G401 (cell line): ENCODE measurements at regions not wholly inside any gene's neighbourhood (a gene's known extent, or its start where the extent isn't known, plus 50 kb on each side); places are given as distances from the start of the nearest gene placed in this dataset.
A peak's percentile ranks its signal among the peaks of the same experiment; 100 is the strongest.
"Not testable (repeated sequence)": the region's sequence is repeated elsewhere in the genome, so short reads cannot be mapped to it uniquely, and the experiment has no call there.

Experiments
- DNase-seq: peaks from one replicate; pipeline ENCODE4 v3.0.0-alpha.2; 2015; ENCODE audit warnings: low spot score
- in situ Hi-C: cut with HindIII; loops from 2 replicates; pipeline ENCODE4 v1.10.0; 2016; ENCODE audit warnings: low sequenced_read_pairs, mixed read lengths

- DNase-seq: no peak
- in situ Hi-C loops: no loop called here
Observed at GRCh38 chr2:212726403-212726802, 187.8 kb upstream of the ERBB4 start.

DNA sequence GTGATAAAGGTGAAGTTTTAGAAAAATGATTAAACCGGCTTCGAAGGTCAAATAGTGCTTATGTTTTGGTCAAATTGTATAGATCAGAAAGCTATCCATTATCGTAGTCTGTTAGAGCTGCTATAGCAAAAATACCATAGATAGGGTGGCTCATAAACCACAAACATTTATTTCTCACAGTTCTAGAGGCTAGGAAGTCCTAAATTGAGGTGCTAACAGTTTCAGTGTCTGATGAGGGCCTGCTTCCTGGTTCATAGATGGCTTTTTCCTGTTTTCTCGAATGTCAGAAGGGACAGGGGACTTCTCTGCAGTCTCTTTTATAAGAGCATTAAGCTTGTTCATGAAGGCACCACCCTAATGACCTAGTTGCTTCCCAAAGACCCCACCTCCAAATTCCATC, 186.6 kb upstream of the ERBB4 start:
- in situ Hi-C loops: no loop called here
- no peak for DNase-seq

- in situ Hi-C loops: no loop called here
Observed at GRCh38 chr2:212723226-212723625, 184.6 kb upstream of the ERBB4 start.

DNA sequence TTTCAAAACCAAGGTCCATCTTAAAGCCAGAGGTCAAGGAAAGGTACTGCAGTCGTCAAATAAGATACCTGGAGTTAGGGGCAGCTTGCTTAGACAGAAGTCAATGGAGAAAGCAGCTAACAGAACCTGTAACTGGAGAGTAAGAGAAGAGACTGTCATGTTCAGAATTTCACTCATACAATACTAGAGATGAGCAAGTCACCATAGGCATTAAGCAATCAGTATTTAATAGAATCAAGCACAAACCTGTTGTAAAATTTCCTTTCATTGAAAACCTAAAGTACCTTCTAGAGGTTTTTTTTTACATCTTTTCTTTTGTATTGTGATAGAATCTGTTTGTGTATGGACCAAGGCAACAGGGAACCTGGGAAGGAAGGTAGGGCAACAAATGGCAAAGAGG, 183.4 kb upstream of the ERBB4 start:
- DNase-seq: no peak
- in situ Hi-C loops: no loop called here

More at GRCh38 chr2:212723226-212723625, 184.6 kb upstream of the ERBB4 start:
- no peak for DNase-seq

DNA sequence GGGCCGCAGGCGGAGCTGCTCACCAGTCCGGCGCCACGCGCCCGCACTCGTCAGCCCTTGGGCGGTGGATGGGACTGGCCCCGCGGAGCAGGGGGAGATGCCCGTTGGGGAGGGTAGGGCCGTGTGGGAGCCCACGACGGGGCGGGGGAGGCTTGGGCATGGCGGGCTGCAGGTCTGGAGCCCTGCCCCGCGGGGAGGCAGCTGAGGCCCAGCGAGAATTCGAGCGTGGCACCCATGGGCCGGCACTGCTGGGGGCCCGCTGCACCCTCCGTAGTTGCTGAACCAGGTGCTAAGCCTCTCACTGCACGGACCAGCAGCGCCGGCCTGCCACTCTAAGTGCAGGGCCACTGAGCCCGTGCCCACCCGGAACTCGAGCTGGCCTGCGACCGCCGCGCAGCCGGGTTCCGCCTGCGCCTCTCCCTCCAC, 182.4 kb upstream of the ERBB4 start:
- in situ Hi-C loops: no loop called here
- DNase-seq: no peak

GRCh38 chr2:212715411-212715810, 176.8 kb upstream of the ERBB4 start:
- DNase-seq, in situ Hi-C loops: not testable (repeated sequence)

DNA sequence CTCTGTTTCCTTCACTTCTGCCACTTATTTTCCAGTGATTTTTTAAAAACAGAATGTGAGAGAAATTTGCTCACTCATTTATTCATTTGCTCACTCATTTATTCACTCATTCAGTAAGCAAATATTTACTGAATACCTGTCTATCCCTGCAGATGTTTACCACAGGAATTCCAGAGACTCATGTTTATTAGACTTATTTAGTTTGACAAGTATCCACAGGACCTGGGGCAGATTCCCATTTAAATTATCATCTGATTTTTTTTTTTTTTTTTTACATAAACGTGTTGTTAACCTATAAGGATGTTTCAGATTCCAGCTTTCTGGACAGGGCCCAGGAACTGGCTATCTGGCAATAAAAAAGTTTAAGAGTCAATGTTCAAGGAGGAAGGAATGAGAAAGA, 175.1 kb upstream of the ERBB4 start:
- in situ Hi-C loops: no loop called here
- DNase-seq: no peak

DNA sequence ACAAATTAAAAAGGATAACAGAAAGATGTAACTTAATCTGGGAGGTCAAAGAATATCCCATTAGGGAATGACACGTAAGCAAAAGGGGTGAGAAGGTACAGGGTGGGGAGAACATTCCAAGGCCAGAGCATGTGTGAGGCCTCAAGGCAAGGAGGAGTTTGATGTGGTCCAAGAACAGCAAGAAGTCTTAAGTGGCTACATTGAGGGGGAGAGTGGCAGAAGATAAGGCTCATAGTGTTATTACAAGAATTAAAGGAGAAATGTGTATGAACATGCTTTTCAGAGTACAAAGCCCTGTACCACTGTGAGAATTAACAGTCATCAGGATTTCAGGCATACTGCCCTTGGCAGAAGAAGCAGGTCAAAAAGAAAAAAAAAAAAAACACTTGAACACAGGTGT, 174.4 kb upstream of the ERBB4 start:
- no peak for DNase-seq
- in situ Hi-C loops: no loop called here

- no peak for DNase-seq
- in situ Hi-C loops: no loop called here
Observed at GRCh38 chr2:212712466-212712865, 173.9 kb upstream of the ERBB4 start.

DNA sequence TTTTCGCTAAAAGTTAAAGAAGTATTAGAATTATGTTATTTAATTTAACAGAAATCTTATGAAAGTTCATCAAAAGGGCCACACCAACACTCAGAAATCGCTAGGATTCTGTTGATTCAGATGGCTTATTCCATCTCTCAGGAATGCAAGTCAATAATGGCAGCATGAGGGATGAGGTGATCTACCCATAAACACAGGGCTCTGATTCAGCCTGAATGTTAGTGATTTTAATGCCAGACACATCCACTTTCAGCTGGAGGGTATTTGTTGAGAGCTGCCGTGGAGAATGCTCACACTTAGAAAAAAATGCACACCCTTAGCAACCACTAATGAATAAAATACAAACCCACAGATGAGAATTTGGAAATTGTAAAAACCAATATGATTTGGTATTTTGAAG, 173.3 kb upstream of the ERBB4 start:
- peak; percentile 15 for DNase-seq
- in situ Hi-C loops: no loop called here

DNA sequence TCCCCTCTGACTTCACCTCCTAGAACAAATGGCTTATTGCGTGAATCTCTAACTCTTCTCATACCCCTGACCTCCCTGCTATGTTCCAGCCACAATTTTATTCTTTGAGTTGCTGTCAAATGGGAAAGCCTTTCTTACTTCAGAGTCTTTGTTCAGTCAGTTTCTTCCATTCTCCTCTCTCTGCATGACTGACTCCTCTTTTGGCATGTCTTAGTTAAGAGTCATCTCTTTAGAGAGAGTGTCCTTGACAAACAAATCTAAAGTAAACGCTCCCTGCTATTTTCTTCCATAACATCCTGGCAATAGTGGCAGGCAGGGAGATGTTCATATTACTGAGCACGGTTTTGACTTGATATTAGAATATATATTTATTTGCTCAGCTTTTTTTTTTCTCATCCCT, 170.7 kb upstream of the ERBB4 start:
- in situ Hi-C loops: no loop called here
- no peak for DNase-seq

GRCh38 chr2:212708355-212708754, 169.8 kb upstream of the ERBB4 start:
- DNase-seq: no peak
- in situ Hi-C loops: no loop called here

DNA sequence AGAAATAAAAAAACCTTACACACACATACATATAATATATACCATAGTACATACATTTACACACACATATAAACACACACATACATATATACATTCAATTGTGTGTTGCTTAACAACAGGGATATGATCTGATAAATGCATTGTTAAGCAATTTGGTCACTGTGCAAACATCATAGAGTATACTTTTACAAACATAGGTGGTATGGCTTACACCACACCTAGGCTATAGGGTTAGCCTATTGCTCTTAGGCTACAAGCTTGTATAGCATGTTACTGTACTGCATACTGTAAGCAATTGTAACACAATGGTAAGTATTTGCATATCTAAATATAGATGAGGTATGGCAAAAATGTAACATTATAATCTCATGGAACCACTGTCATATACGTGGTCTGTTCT, 156.8 kb upstream of the ERBB4 start:
- DNase-seq: no peak
- in situ Hi-C loops: no loop called here

- in situ Hi-C loops: no loop called here
- DNase-seq: no peak
Observed at GRCh38 chr2:212694398-212694797, 155.8 kb upstream of the ERBB4 start.

- no peak for DNase-seq
- in situ Hi-C loops: no loop called here
Observed at GRCh38 chr2:212692466-212692865, 153.9 kb upstream of the ERBB4 start.

- peak; percentile 53 for DNase-seq
- in situ Hi-C loops: no loop called here
Observed at GRCh38 chr2:212686285-212686895, 147.8 kb upstream of the ERBB4 start.

DNA sequence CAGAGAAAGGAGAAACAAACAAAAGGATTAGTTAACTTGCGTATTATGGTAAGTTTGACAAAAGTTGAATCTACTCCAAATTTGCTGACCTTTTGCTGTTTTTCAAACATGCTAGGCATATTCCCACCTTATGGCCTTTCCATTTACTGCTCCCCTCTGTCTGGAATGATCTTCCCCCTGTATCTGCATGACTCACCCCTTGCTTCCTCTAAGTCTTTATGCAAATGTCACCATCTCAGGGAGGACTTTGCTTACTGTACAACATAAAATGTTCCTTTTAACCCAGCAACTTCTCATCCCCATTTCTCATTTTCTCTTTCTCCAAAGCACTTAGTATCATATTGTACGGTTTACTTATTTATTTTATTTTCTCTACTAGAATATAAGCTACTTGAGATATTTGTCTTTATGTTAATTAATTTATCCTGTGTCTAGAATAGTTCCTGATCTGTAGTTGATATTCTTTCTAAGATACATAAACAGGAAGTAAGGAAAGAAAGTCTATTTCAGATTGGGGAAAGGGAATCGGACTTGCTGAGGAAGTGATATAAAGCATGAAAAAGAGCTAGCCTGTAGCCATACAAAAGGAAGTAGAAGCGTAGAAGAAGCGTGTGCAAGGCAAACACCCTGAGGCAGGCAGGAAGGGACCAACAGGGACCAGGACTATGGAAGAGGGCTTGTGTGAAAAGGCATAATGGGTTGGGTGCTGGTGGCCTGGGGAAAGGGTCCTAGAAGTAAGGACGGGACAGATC, 144.9 kb upstream of the ERBB4 start:
- in situ Hi-C loops: no loop called here

GRCh38 chr2:212682937-212683336, 144.3 kb upstream of the ERBB4 start:
- in situ Hi-C loops: no loop called here
- no peak for DNase-seq

More for the DNA sequence above, 144.9 kb upstream of the ERBB4 start:
- DNase-seq: no peak

DNA sequence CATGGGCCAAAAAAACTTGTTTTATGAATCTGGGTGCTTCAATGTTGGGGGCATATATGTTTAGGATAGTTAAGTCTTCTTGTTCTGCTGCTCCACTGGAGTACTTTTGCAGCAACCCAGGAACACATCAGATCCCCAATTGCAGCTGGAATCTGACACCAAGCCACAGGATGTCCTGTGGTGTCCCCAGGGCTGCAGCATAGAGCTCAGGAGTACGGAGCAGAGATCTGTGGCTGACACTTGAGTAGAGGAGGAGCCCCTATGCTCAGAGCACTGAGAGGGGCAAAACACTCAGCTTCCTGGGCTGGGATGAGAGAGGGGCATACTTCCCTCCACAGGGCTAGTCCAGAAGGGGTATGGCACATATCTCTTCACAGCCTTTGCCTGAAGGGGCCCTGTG, 138.9 kb upstream of the ERBB4 start:
- DNase-seq: no peak
- in situ Hi-C loops: no loop called here

DNA sequence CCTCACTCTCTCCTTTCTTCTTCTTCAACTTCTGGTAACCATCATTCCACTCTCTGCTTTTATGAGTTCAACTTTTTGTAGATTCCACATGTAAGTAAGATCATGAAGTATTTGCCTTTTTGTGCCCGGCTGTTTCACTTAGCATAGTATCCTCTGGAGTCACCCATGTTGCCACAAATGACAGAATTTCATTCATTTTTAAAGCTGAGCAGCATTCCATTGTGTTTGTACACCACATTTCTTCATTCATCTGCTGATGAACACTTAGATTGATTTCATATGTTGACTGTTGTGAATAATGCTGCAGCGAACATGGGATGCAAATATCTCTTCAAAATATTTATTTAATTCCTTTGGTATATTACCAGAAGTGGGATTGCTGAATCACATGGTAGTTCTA, 133.6 kb upstream of the ERBB4 start:
- no peak for DNase-seq
- in situ Hi-C loops: no loop called here

DNA sequence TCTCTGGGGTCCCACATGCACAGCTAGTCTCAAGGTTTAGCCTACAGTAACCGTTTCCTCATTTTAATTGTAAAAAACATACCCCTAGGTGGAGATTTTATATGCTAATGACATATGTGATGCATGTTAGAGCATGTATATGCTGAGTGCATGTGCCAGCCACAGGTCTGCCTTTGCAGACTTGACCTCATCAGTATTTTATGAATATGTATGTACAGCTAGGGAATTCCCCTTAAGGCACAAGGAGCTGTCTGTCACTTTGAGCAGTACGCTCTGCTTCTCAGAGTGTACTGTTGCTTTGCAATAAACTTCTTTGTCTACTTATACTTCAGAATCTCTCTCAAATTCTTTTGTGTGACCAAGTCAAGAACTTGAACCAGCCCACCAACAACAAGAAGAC, 131.2 kb upstream of the ERBB4 start:
- no peak for DNase-seq
- in situ Hi-C loops: no loop called here
